Keratinocyte (primary cell): ENCODE measurements at regions not wholly inside any gene's neighbourhood (a gene's known extent, or its start where the extent isn't known, plus 50 kb on each side); places are given as distances from the start of the nearest gene placed in this dataset.

Source experiments
- EZH2 ChIP-seq: IDR thresholded peaks from one replicate; pipeline ENCODE4 v1.6.1; 2012; ENCODE audit warnings: inconsistent platforms, mild to moderate bottlenecking, low read length, moderate library complexity
- TF ChIP-seq, protein P1 (sequence below), 3 experiments: IDR thresholded peaks in 1 of 3; conservative IDR thresholded peaks in 1 of 3; optimal IDR thresholded peaks in 1 of 3; 2 replicates in 2 of 3; 3 replicates in 1 of 3; pipeline versions ENCODE3 to v1.5.1; 2011; ENCODE audit warnings: low read length in 3 of 3, mild to moderate bottlenecking in 3 of 3, moderate library complexity in 2 of 3, control low read depth in 1 of 3, inconsistent platforms in 1 of 3; ENCODE audit not compliant: insufficient read depth in 2 of 3; ENCODE audit errors: extremely low read depth in 1 of 3

DNA sequence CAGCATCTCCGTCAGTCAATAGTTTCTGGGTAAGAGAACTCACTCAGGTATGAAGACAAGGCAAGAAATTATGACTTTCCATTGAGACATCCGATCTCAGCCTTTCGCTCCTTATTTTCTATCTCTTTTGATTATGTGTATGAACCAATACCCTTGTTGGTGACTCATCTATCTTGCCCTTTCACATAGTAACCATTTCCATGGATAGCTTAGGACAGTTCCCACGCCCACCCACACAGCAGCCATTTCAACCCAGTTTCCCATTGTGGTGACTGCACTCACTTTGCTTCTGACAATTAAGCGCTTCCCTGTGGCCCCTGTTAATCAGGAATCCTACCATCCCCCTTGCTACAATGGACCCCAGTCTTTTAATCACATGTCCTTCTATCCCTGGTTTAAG, 210.6 kb upstream of the ADGRL2 start:
- TF ChIP-seq, protein P1, sequence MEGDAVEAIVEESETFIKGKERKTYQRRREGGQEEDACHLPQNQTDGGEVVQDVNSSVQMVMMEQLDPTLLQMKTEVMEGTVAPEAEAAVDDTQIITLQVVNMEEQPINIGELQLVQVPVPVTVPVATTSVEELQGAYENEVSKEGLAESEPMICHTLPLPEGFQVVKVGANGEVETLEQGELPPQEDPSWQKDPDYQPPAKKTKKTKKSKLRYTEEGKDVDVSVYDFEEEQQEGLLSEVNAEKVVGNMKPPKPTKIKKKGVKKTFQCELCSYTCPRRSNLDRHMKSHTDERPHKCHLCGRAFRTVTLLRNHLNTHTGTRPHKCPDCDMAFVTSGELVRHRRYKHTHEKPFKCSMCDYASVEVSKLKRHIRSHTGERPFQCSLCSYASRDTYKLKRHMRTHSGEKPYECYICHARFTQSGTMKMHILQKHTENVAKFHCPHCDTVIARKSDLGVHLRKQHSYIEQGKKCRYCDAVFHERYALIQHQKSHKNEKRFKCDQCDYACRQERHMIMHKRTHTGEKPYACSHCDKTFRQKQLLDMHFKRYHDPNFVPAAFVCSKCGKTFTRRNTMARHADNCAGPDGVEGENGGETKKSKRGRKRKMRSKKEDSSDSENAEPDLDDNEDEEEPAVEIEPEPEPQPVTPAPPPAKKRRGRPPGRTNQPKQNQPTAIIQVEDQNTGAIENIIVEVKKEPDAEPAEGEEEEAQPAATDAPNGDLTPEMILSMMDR (optimal IDR thresholded peaks at IDR 0.05 in 1 of 3, IDR thresholded peaks at IDR 0.05 in 1 of 3, conservative IDR thresholded peaks at IDR 0.05 in 1 of 3; ENCODE audit: extremely low read depth in 1 of 3, insufficient read depth in 2 of 3, low read length in 3 of 3) = no peak
- TF ChIP-seq EZH2 = no peak
